ENCODE measurements at regions not wholly inside any gene's neighbourhood (a gene's known extent, or its start where the extent isn't known, plus 50 kb on each side); places are given as distances from the start of the nearest gene placed in this dataset.
"Not testable (repeated sequence)": the region's sequence is repeated elsewhere in the genome, so short reads cannot be mapped to it uniquely, and the experiment has no call there.

GRCh38 chr7:79625921-79626320 is 172.5 kb upstream of the MAGI2 start:
- not testable (repeated sequence) for DNase-seq (ENCODE audit: low read depth)

GRCh38 chr7:79624336-79624735 is 170.9 kb upstream of the MAGI2 start:
- DNase-seq (ENCODE audit: low read depth), result no peak

- DNase-seq (ENCODE audit: low read depth), result no peak
These were observed 169.3 kb upstream of the MAGI2 start for GRCh38 chr7:79622781-79623180.

GRCh38 chr7:79620291-79620690 is 166.8 kb upstream of the MAGI2 start:
- DNase-seq (ENCODE audit: low read depth), result no peak

GRCh38 chr7:79619216-79619615 is 165.7 kb upstream of the MAGI2 start:
- no peak for DNase-seq (ENCODE audit: low read depth)

GRCh38 chr7:79615871-79616640 is 162.6 kb upstream of the MAGI2 start:
- no peak for DNase-seq (ENCODE audit: low read depth)

GRCh38 chr7:79615466-79615865 is 162.0 kb upstream of the MAGI2 start:
- no peak for DNase-seq (ENCODE audit: low read depth)

GRCh38 chr7:79612903-79613302 is 159.4 kb upstream of the MAGI2 start:
- DNase-seq (ENCODE audit: low read depth), result no peak

GRCh38 chr7:79612022-79612421 is 158.6 kb upstream of the MAGI2 start:
- DNase-seq (ENCODE audit: low read depth), result no peak

- no peak for DNase-seq (ENCODE audit: low read depth)
These were observed 157.4 kb upstream of the MAGI2 start for GRCh38 chr7:79610748-79611304.

- peak; percentile 31 for DNase-seq (ENCODE audit: low read depth)
These were observed 156.8 kb upstream of the MAGI2 start for GRCh38 chr7:79610313-79610712.

GRCh38 chr7:79608005-79608404 is 154.5 kb upstream of the MAGI2 start:
- DNase-seq (ENCODE audit: low read depth), result no peak

GRCh38 chr7:79604841-79605240 is 151.4 kb upstream of the MAGI2 start:
- no peak for DNase-seq (ENCODE audit: low read depth)

- no peak for DNase-seq (ENCODE audit: low read depth)
These were observed 144.9 kb upstream of the MAGI2 start for GRCh38 chr7:79598351-79598750.

GRCh38 chr7:79594671-79595070 is 141.2 kb upstream of the MAGI2 start:
- not testable (repeated sequence) for DNase-seq (ENCODE audit: low read depth)

GRCh38 chr7:79593866-79594301 is 140.4 kb upstream of the MAGI2 start:
- no peak for DNase-seq (ENCODE audit: low read depth)

- DNase-seq (ENCODE audit: low read depth), result no peak
These were observed 137.6 kb upstream of the MAGI2 start for GRCh38 chr7:79590916-79591623.

GRCh38 chr7:79590391-79590790 is 136.9 kb upstream of the MAGI2 start:
- no peak for DNase-seq (ENCODE audit: low read depth)

- no peak for DNase-seq (ENCODE audit: low read depth)
These were observed 117.4 kb upstream of the MAGI2 start for GRCh38 chr7:79570903-79571302.

- DNase-seq (ENCODE audit: low read depth), result no peak
These were observed 110.5 kb upstream of the MAGI2 start for GRCh38 chr7:79563821-79564522.

GRCh38 chr7:79555571-79555970 is 102.1 kb upstream of the MAGI2 start:
- no peak for DNase-seq (ENCODE audit: low read depth)

- peak; percentile 40 for DNase-seq (ENCODE audit: low read depth)
These were observed 100.5 kb upstream of the MAGI2 start for GRCh38 chr7:79553811-79554555.
